GM23248 (cell line): ENCODE measurements at regions not wholly inside any gene's neighbourhood (a gene's known extent, or its start where the extent isn't known, plus 50 kb on each side); places are given as distances from the start of the nearest gene placed in this dataset.

Experiments used
- DNase-seq: peaks from one replicate; pipeline ENCODE4 v3.0.0-alpha.2; 2015
- H2AFZ ChIP-seq: fragments of 200-600 bp; sonication (generic); 2 replicates; pipeline ENCODE4 v1.6.1; 2016; ENCODE audit warnings: antibody characterized with exemption
- H3F3A ChIP-seq: fragments of 200-600 bp; sonication (generic); 2 replicates; pipeline ENCODE4 v1.6.1; 2016; ENCODE audit warnings: mild to moderate bottlenecking, antibody characterized with exemption, mixed run types; ENCODE audit not compliant: insufficient read depth
- H3K27ac ChIP-seq: fragments of 200-600 bp; sonication (generic); 2 replicates; pipeline ENCODE4 v1.5.1; 2016; ENCODE audit warnings: mild to moderate bottlenecking
- H3K27me3 ChIP-seq: fragments of 200-600 bp; sonication (generic); replicated peaks from 2 replicates; pipeline ENCODE4 v1.6.1; 2016; ENCODE audit warnings: mild to moderate bottlenecking; ENCODE audit not compliant: insufficient read depth
- H3K36me3 ChIP-seq: fragments of 200-600 bp; sonication (generic); 2 replicates; pipeline ENCODE4 v1.6.1; 2016; ENCODE audit warnings: low read depth, mild to moderate bottlenecking
- H3K4me1 ChIP-seq: fragments of 200-600 bp; sonication (generic); 2 replicates; pipeline ENCODE4 v1.6.1; 2016; ENCODE audit warnings: mild to moderate bottlenecking; ENCODE audit not compliant: insufficient read depth
- H3K4me2 ChIP-seq: fragments of 200-600 bp; sonication (generic); one replicate; pipeline ENCODE4 v1.6.1; 2016; ENCODE audit warnings: mild to moderate bottlenecking; ENCODE audit not compliant: unreplicated experiment
- H3K4me3 ChIP-seq: fragments of 200-600 bp; sonication (generic); 2 replicates; pipeline ENCODE4 v1.5.1; 2016; ENCODE audit warnings: mild to moderate bottlenecking
- H3K79me2 ChIP-seq: fragments of 200-600 bp; sonication (generic); 2 replicates; pipeline ENCODE4 v1.6.1; 2016; ENCODE audit warnings: mild to moderate bottlenecking; ENCODE audit not compliant: insufficient read depth
- H3K9ac ChIP-seq: fragments of 200-600 bp; sonication (generic); 2 replicates; pipeline ENCODE4 v1.6.1; 2016; ENCODE audit warnings: mild to moderate bottlenecking
- H3K9me2 ChIP-seq: fragments of 200-600 bp; sonication (generic); 2 replicates; pipeline ENCODE4 v1.6.1; 2016; ENCODE audit warnings: mixed run types, mild to moderate bottlenecking, moderate library complexity; ENCODE audit not compliant: insufficient read depth
- H3K9me3 ChIP-seq: fragments of 200-600 bp; sonication (generic); one replicate; pipeline ENCODE4 v1.6.1; 2017; ENCODE audit warnings: low read depth
- H4K20me1 ChIP-seq: fragments of 200-600 bp; sonication (generic); 2 replicates; pipeline ENCODE4 v1.6.0; 2016; ENCODE audit not compliant: insufficient read depth
- EZH2 ChIP-seq: fragments of 200-600 bp; sonication (generic); IDR thresholded peaks from 2 replicates; pipeline ENCODE4 v1.6.1; 2018; ENCODE audit warnings: antibody characterized with exemption, mild to moderate bottlenecking; ENCODE audit not compliant: insufficient read depth, poor library complexity, severe bottlenecking
- EZH2phosphoT487 ChIP-seq: fragments of 200-600 bp; sonication (generic); IDR thresholded peaks from 2 replicates; pipeline ENCODE4 v1.6.1; 2018; ENCODE audit warnings: antibody characterized with exemption, moderate library complexity, mild to moderate bottlenecking, low read depth; ENCODE audit not compliant: insufficient read depth
- WGBS, 2 experiments: methylation state at CpG; one replicate each; pipeline ENCODE4 v1.1.6; 2015 to 2017; ENCODE audit warnings: low lambda C conversion rate in 2 of 2, low coverage in 1 of 2; ENCODE audit errors: missing lambda C conversion rate in 2 of 2; 5-methylcytosine and 5-hydroxymethylcytosine counted together
- in situ Hi-C: fragments of 300-500 bp; cut with MboI; formaldehyde crosslinking; loops from 2 replicates; pipeline ENCODE4 v1.15.0; 2020

DNA sequence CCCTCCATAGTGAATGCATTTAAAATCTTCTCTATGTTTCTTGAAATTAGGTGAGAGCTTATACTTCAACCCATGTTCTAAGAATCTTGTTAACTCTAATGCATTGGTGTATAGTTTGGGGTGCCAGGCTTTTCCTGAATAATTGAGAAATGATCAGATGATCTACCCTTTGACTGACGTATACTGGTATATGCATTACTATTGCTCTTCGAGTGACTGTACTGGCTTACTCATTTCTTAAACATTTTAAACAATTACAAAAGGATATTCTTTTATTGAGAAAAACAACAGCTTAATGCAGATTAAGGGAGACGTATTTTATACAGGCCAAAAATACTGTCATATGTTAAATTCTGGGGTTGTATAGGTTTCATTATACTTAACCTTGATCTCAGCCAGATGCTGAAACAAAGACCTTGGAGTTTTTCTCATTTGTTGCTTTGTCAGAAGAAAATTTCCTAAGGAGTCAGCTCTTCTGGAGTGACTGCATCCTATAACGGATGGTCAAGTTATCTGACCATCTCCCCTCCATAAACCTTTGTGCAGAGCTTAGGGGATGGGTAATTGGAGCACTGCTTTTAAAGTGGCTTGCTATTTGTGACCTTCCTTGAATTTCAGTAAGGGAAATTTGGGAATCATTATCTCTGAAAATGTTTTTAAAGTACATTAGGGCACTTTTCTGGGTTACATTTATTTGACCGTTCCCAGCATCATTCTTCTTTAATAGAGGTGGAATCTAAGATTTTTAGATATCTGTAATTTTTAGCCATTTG, 507.6 kb downstream of the PCNX1 start:
- in situ Hi-C loops = no loop called here
- H3K4me1 ChIP-seq = peaks cover 49% of the 10 kb centered on the region
- peaks cover 93% of the 10 kb centered on the region for H3K79me2 ChIP-seq
- 3 to 5% methylated on average over 5 of the region's 5 CpGs for WGBS, 2 experiments
- H3F3A ChIP-seq = peaks cover 48% of the 10 kb centered on the region; the same call in 1 of the 2 replicates
- H3K4me3 ChIP-seq = peak overlapping the region; percentile 47
- H3K36me3 ChIP-seq = no peaks in the 10 kb centered on the region
- peak overlapping the region; percentile 44 for H3K9ac ChIP-seq
- H3K9me3 ChIP-seq = no peaks in the 10 kb centered on the region
- no peaks in the 10 kb centered on the region for H4K20me1 ChIP-seq
- H3K27me3 ChIP-seq = no peaks in the 10 kb centered on the region
- H3K4me2 ChIP-seq = peak overlapping the region; percentile 77
- peak; percentile 75 for DNase-seq
- no peaks in the 10 kb centered on the region for H3K9me2 ChIP-seq
- no peak for TF ChIP-seq EZH2
- TF ChIP-seq EZH2phosphoT487 = no peak
- H3K27ac ChIP-seq = peak overlapping the region; percentile 74
- peak overlapping the region; percentile 14; the same call in 1 of the 2 replicates for H2AFZ ChIP-seq

DNA sequence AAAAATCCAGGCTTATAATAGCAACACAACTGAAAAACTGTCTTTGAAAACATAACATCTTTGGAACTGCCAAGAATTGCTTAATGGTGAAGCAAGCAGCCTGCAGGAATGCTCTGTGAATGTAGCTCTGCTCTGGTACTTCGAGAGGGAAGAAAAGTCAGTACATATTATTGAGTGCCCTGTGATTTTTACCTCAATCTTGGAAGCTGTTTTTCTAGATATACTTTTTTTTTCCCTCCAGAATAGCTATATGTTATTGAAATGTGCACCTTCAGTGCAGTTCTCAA, 508.1 kb downstream of the PCNX1 start:
- no peak for TF ChIP-seq EZH2phosphoT487
- TF ChIP-seq EZH2 = no peak
- 28 to 50% methylated on average over 1 of the region's 1 CpG for WGBS, 2 experiments
- peak; percentile 79 for DNase-seq
- Histone ChIP-seq H3K27ac (peak overlapping the region; percentile 74), H4K20me1 (no peaks in the 10 kb centered on the region), H3K79me2 (peaks cover 93% of the 10 kb centered on the region), H3K9me2 (no peaks in the 10 kb centered on the region), H3K4me1 (peaks cover 49% of the 10 kb centered on the region), H3F3A (peaks cover 48% of the 10 kb centered on the region; the same call in 1 of the 2 replicates), H3K9me3 (no peaks in the 10 kb centered on the region), H3K9ac (peak overlapping the region; percentile 44), H3K4me2 (peak overlapping the region; percentile 77), H3K27me3 (no peaks in the 10 kb centered on the region), H3K36me3 (no peaks in the 10 kb centered on the region), H3K4me3 (peak overlapping the region; percentile 47), H2AFZ (no peak overlapping the region)
- in situ Hi-C loops = no loop called here

DNA sequence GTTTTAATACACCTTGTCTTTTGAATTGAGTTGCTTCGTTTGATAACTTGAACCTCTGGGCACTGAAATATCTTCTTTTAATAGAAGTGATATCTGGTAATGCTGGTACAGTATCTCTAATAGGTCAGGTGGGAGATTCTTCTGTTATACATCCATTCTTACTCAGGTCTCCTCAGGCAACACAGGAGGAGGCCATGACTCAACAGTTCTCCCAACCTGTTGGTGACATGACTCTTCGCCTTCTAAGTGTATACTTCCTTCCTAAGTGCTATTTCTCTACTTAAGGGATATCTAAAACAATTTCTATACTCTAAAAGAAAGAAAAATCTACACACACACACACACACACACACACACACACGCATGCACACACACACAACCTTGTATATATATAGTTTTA, 509.1 kb downstream of the PCNX1 start:
- peaks cover 41% of the 10 kb centered on the region for H3K4me1 ChIP-seq
- peaks cover 93% of the 10 kb centered on the region for H3K79me2 ChIP-seq
- TF ChIP-seq EZH2 = no peak
- no peak for TF ChIP-seq EZH2phosphoT487
- peak; percentile 42 for DNase-seq
- in situ Hi-C loops = no loop called here
- no peaks in the 10 kb centered on the region for H3K27me3 ChIP-seq
- no peaks in the 10 kb centered on the region for H3K36me3 ChIP-seq
- H3K9ac ChIP-seq = no peak overlapping the region
- no peaks in the 10 kb centered on the region for H3K9me2 ChIP-seq
- no peak overlapping the region for H2AFZ ChIP-seq
- 92 to 94% methylated on average over 3 of the region's 3 CpGs for WGBS, 2 experiments
- H3K9me3 ChIP-seq = no peaks in the 10 kb centered on the region
- no peak overlapping the region for H3K4me3 ChIP-seq
- no peaks in the 10 kb centered on the region for H4K20me1 ChIP-seq
- peak overlapping the region; percentile 74; the same call in 1 of the 2 replicates for H3K27ac ChIP-seq
- H3F3A ChIP-seq = peaks cover 48% of the 10 kb centered on the region; the same call in 1 of the 2 replicates
- H3K4me2 ChIP-seq = no peak overlapping the region

DNA sequence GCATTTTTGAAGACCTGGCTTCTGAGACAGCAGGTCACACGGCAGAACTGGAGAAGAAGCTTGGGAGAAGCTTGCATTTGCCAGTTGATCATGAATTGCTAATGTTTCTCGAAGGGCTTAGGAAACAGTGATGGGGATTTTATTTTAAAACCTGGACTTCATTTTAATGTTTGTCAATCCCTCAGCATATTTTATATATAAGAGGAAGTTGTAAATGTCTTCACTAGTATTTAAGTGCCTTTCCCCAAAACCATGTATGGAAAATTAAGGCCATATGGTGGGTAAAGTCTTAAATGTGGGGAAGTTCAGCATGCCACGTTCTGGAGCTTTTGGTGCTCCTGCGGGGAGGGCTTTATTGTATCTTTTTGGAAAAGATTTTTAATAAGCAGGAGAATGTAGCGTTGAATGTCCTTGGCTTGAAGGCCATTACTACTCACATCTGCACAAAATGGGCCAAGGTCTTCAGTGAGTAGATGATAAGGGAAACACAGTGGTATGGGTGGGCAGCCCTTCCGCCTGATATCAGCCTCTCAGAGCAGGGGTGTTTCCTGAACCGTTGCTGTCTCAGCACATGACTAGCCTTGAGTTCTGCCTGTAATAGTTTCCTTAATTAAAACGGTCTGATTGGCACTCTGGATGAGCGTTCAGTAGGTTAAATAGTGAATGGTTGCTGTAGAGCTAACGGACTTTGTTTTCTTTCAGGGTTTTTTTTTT, 511.4 kb downstream of the PCNX1 start:
- Histone ChIP-seq H4K20me1 (no peaks in the 10 kb centered on the region), H3K4me1 (peaks cover 28% of the 10 kb centered on the region), H2AFZ (0 out of 2 replicates have a peak overlapping the region, but pooled peaks have one; percentile 17), H3K4me2 (no peak overlapping the region), H3K9me3 (no peaks in the 10 kb centered on the region), H3K9ac (no peak overlapping the region), H3K4me3 (no peak overlapping the region), H3F3A (peaks cover 36% of the 10 kb centered on the region; the same call in 1 of the 2 replicates), H3K9me2 (no peaks in the 10 kb centered on the region), H3K36me3 (peaks cover 11% of the 10 kb centered on the region; the same call in 1 of the 2 replicates), H3K27ac (no peak overlapping the region), H3K27me3 (no peaks in the 10 kb centered on the region), H3K79me2 (peaks cover 93% of the 10 kb centered on the region)
- WGBS, 2 experiments = 32 to 35% methylated on average over 10 of the region's 10 CpGs
- no peak for DNase-seq
- in situ Hi-C loops = no loop called here
- no peak for TF ChIP-seq EZH2
- no peak for TF ChIP-seq EZH2phosphoT487
